HG03159 (cell line): ENCODE measurements at regions not wholly inside any gene's neighbourhood (a gene's known extent, or its start where the extent isn't known, plus 50 kb on each side); places are given as distances from the start of the nearest gene placed in this dataset.

ENCODE experiments used
- ATAC-seq: cut with Tn5 transposase; IDR thresholded peaks from one replicate; pipeline ENCODE4 v1.9.1; 2021; ENCODE audit warnings: mild to moderate bottlenecking, moderate library complexity; ENCODE audit not compliant: unreplicated experiment

DNA sequence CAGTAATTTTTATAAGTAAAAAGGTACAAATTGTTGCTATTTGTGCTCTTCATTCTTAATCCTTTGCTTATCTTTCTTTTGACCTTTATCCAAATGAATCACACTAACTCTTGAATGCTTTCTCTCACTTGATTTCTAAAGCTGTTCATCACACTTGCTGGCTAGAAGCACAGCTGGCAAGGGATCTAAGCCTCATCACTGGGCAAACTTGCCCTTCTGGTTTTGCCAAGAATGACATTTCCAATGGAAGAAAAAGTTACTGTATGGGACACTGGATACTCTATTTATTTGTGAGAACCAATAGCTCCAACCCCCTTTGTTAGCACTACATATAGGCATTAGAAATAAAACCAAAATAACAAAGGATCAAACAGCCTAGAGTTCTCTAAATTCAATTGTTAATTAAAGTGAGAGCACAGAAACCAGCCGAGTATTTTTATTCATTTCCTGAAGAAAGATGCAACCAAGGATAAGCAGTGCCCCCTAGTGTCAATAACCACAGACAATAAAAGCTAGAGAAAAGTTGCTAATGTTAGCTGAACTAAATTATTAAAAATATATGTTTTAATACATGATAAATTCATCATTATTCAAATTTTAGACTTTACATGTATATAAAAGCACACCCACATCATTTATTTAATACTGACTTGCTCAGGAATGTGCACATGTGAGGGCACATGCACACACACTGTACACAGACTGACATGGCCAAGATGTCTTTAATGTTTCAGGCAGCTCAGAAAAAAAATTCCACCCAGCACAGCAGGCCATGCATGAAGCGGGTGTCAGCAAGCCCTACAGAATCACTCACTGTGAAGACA is 59.8 kb upstream of the POU5F2 start:
- ATAC-seq, result peak; percentile 72

DNA sequence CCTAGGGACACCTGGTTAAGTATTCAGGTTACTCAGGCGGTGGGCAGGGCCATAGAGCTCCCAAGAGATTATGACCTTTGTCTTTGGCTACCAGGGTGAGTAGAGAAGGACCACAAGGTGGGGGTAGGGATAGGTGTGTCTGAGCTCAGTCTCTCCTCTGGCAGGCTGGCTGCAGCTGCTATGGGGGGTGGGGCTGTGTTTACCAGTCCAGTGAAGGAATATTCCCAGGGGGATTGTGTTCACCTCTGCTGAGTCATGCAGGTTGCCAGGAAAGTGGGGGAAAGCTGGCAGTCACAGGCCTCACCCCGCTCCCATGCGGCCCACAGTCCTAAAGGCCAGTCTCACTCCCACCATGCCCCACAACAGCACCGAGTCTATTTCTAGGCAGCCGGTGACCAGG is 53.6 kb upstream of the POU5F2 start:
- ATAC-seq, result no peak

DNA sequence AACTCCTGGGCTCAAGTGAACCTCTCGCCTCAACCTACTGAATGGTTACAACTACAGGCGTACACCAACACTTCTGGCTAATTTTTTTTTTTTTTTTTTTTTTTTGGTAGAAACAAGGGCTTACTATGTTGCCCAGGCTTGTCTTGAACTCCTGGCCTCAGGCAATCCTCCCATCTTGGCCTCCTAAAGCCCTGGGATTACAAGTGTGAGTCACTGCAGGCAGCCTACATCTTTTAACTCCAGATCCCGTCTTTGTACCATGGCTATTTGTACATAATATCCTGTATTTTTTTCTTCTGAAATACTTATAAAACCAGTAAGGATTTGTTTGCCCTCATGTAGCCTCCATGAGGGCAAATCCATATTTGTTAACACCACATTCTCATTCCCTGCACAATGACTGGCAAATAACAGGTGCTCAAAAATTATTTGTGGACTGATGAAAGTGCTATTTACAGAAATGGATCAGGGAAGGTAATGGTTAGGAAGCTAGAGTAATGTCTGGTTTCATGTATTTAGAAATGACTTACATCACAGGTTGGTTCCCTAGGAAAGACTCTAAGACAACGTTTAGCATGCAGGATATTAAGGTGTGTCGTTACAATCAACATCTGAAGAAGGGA is 51.9 kb upstream of the POU5F2 start:
- no peak for ATAC-seq

DNA sequence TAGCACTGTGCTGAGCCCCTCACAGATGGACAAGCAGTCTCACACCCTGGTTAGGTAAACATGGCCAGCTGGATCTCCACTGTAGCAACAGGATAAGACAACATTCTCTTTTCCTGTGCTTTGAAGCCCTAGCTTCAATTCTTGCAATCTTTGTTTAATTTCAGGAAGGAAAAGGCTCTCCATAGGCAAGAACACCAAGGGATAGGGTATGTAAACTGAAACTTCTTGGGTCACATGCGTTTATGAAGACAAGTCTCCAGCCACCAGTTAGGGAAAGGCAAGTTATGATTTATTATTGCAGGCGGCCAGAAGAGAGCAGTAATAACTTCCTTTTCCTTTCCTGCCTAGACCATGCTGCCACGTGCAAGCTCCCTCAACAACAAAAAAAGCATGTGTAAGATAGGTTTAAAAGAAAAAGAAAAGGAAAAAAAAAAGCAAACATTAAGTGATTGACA is 50.1 kb upstream of the POU5F2 start:
- ATAC-seq, result no peak
